ENCODE measurements at regions not wholly inside any gene's neighbourhood (a gene's known extent, or its start where the extent isn't known, plus 50 kb on each side); places are given as distances from the start of the nearest gene placed in this dataset.
"Not testable (repeated sequence)": the region's sequence is repeated elsewhere in the genome, so short reads cannot be mapped to it uniquely, and the experiment has no call there.

DNA sequence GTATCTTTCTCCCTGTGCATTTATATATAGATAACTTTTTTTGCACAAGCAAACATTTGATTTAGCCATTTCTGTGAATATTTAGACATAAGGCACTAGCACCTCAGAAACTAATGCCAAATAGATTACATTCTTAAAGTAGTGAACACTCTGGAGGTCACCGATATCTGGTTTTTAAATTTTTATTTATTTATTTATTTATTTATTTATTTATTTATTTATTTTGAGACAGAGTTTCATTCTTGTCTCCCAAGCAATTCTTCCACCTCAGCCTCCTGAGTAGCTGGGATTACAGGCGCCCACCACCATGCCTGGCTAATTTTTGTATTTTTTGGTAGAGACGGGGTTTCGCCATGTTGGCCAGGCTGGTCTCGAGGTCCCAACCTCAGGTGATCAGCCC, 67.9 kb upstream of the FST start:
- DNase-seq (ENCODE audit: low read depth in 2 of 2): not testable (repeated sequence)

DNA sequence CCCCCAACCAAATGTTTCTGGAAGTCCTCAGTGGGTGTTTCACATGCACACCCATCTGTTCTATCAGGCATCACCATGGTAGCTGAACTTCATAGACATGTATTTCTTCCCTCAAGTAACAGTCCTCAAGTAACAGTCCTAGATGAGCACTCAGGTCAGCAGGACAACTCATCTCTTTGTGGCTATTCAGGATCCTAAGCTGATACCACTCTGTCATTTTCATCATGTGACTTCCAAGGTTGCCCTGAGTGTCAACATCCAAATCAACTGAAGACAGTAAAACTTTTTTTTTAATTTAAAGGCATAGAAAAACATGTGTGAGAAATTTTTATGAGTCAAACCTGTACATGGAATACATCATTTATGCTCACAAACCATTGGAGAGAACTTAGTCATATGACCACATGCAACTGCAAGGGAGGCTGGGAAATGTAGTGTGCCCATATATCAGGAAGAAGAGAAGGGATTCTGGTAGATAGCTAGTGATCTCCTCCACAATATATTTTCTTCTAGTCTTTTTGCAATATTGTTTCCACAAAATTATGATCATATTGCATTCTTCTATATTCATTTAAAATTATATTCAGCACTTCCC, 64.2 kb upstream of the FST start:
- DNase-seq (ENCODE audit: low read depth in 2 of 2): no peak

DNA sequence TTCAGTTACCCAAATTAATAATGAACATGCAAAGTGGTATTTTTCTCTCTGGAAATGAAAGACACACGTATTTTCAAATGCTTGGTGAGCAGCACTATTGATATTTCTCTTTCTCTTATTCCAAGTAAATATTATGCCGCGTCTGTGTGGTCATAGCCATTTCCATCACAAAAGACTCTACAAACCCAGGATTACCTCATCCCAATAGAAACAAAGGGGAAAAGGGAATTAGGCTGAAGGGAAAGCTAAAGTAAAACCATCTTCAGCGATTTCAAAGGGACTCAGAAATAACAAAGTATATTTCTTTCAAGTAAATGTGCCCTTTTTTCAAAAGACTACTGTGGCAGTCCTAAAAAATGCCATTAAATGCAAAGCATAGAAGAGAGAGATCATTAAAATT, 62.0 kb upstream of the FST start:
- no peak for DNase-seq (ENCODE audit: low read depth in 2 of 2)

DNA sequence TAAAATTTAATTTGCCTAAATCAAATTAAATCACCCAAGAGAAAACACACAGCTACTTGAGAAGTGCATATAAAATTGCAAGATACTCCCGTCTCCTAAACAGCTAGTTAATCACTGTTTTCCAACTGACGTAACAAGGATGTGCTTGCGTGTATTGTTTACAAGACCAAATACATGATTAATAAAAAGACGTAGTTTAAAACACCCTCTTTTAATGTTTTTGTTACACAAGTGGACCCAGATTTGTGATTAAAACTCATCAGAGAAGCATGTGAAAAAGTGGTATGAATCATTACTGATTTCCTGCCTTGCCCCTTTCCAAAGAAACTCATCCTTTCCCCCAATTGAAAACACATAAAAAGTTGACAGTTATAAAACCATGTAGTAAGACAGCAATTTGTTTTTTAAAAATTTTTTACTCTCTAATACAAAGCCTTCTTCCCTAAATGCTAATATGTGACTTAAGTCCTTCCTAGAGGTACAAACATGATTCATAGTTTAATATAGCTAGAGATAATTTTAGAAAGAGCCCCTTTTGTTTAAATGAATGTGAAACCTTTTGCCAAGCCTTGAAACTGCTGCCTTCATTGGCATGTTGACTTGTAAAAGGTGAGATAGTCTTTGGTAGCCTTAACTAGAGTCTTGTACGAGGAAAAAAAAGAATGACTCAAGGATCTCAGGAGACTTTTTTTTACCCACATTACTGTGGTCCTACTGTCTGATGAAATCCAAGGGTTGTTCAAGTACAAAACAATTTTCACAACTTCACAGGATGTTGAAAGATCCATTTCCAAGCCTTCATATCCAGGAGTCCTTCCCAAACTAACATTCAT, 61.4 kb upstream of the FST start:
- DNase-seq (ENCODE audit: low read depth in 2 of 2): no peak

DNA sequence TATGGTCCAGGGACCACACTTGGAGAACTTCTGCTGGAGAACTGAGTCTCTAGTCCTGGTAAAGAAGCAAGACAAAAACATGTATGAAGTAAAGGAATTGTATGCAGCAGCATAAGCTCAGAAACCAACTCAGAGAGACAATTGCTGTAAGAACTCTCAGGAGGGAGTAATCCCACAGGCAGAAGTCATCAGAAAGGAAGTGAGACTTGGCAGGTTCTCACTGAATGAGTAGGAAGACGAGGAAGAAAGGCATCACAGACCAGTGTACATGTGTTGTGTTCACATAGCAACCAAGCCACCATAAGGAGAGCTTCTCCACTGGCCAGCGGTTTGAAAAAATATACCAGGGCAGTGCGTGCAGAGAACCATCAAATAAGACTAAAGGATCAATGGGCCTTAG, 57.9 kb upstream of the FST start:
- DNase-seq (ENCODE audit: low read depth in 2 of 2): no peak

DNA sequence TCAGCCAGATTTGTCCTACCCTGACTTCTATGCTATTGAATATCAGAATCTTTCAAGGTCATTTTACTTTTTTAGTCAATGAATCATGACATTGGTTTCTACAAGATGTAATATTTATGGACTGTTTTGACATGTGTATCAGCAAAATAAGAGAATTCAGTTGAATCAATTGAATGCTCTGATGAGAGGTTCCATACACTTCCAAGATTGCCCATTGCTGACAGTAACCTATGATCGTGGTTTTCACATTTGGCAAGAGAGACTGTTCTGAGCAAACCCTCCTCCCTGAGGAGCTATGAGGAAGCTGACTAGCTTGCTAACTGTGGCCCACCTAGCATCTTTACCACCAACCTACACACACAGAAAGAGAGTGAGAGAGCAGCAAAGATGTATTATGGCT, 56.7 kb upstream of the FST start:
- DNase-seq (ENCODE audit: low read depth in 2 of 2): no peak

DNA sequence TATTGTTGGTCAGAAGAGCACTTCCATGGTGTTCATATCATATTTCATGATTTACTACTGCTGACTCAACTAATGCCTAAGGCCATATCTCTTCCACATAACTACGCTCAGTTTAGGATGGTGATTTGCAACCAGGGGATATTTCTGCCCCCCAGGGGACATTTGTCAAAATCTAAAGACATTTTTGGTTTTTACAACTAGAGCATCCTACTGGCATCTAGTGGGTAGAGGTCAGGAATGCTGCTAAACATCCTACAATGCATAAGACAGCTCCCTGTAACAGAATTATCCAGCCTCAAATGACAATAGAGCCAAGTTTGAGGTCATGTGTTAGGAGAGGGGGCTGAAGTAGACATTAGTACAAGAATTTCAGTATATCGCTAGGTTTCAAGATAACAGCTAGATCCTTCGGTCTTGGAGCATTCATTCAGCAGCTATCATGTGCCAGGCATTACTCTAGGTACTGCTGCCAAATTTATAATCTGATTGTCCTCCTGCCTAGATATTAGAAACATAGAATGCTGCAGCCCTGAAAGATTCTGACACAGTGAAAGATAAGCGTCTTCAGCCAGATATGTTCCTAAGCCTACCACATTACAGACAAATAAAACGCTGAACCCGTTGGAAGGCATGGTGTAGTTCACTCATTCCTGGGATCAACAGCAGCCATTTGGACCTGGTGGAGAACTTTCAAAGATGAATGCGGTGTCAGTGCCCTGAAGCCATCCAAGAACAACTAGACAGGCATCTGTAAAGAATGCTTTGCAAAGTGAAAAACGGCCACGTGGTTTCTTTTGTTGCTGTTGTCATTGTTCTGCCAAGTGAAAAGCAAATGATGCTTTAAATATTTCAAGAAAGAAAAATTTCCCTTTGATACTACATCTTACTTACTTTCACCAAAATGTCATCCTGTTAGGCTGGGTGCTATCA, 55.5 kb upstream of the FST start:
- no peak for DNase-seq (ENCODE audit: low read depth in 2 of 2)

DNA sequence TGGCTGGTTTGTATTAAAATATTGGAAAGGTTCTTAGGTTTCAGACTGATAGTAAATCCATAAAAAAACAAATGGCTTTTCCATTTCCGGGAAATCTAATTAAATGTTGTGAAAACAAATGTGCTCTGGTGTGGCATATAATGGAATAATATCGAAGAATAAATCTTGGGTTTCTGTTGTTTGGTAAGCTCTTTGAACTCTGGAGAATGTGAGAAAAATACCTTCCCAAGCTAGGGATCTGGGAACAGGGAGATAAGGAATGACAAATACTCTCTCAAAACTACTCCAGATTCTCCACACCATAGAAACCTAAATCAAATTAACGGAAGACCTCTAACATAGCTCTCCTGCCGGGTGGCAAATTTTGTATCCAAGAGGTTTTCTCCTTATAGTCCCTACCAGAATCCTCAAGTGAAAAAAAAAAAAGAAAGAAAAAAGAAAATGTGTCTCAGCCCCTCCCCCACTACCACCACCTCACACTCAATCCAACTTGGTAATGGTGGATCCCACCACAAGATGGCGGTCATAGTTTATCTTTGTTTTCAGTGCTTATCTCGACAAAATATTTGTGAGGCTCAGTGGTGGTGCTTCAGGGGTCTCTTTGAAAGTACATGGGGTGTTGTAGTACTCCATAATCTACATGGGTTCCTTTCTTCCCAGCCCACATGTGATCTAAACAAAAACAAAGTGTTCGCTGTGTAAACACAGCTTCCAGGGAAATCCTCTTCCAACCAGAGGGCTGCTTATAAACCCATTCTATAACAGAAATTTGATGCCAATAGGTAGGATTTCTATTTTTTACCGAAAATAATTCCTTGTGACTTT, 54.5 kb upstream of the FST start:
- DNase-seq (ENCODE audit: low read depth in 2 of 2): peak in 1 of 2 donors; percentile 6

DNA sequence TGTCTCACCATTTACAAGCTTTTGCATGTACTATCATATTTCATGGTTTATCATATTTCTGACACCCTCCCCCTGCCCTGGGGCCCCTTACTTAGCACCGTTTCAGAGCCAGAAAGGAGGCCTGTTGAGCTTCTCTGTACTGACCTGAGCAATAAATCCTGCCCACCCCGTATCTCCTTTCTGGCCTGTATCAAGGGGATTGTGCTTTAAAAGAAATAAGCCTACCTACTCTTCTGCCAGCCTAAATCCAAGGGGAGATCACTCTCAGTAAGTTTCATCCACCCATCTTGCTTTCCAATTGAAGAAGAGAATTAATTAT, 54.0 kb upstream of the FST start:
- DNase-seq (ENCODE audit: low read depth in 2 of 2): no peak

DNA sequence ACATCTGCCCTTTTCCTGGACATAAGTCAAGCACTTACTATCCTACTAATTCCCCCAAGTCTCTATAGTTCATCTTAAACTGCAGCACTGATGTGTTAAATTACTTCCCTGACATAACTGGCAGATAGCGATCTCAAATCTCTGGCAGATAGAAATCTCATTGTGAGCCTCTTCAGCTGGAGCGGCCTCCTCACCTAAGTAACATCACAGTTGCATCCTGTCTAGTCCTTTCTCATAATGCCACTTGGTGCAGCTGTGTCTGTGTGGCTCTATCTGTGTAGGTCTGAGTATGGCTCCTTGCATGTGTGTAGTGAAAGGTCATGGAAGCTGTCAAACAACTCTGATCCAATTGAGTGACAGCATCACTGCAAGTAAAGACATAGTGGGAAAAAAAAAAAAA, 53.6 kb upstream of the FST start:
- DNase-seq (ENCODE audit: low read depth in 2 of 2): no peak

DNA sequence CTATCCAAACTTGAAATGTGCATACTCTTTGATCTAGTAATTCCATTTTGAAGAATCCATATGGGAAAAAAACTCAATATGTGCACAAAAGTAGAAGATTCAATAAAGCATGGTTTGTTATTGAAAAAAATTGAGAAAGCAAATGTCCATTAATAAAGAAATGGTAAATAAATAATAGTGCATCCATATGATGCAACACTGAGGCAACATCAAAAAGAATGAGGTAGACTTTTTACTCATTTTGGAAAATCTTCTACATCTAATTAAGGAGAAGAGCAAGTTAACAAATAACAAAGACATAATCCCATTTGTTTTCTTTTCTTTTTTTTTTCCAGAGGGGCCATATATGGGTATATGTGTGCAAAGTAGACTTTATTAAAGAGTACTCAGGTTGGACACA, 52.5 kb upstream of the FST start:
- DNase-seq (ENCODE audit: low read depth in 2 of 2): no peak

DNA sequence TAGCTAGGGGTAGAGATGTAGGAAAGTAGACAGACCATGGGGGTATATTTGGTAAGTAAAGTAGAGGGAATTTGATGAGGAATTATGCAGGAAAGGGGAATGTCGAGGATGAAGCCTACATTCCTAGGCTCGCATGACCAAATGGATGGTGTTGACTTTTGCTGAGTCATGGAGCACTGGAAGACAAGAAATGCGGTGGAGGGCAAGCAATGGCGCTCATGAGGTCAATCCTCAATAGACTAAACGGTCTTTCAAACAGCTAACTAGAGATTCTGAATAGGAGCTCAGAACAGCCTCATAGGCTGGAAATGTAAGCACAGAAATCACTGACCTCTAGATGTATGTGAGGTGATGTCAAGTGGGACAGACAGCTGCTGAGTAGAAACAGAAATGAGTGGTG, 50.7 kb upstream of the FST start:
- no peak for DNase-seq (ENCODE audit: low read depth in 2 of 2)

DNA sequence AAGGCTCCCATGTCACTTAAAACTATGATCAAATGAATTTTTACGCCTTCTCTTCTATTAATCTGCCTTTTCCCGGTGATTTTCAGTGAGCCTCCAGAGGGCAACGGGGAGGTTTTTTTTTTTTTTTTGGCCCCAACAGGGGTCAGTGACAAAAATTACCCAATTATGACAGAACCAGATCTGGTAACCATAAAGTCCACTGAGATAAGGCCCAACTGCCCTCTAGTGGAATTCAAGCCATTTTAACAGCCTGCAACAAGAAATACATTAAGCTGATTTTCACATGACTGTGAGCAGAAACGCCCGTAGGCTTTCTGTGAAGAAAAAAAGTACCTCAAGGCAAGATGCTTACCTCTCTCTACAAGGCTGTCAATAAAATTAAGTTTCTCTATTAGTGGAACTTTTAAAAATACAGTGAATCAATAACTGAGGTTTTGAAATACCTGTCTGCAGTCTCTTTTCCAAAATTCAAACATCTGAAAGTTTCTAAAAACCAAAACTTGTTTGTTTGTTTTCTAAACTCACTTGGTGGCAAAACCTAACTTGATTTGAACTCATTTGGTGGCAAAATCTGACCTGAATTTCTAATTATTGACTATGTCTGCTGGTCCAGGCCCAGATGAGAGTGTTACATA, 49.7 kb upstream of the FST start:
- no peak for DNase-seq (ENCODE audit: low read depth in 2 of 2)

Measured in activated CD4-positive, alpha-beta T cell treated with anti-CD3 and anti-CD28 coated beads for 24 hours (primary cell).